Neural cell (in vitro differentiated cells): ENCODE measurements at regions not wholly inside any gene's neighbourhood (a gene's known extent, or its start where the extent isn't known, plus 50 kb on each side); places are given as distances from the start of the nearest gene placed in this dataset.

Experiments
- H2AFZ ChIP-seq: fragments of 200-600, 300-800 bp; sonication (generic), shearing (Covaris generic); 2 replicates; pipeline ENCODE4 v1.6.0; 2014; ENCODE audit warnings: low read depth, mild to moderate bottlenecking, antibody characterized with exemption, low read length, moderate library complexity
- H3F3A ChIP-seq: fragments of 200-600 bp; shearing (Covaris generic); 2 replicates; pipeline ENCODE4 v1.6.1; 2016; ENCODE audit warnings: mild to moderate bottlenecking, moderate library complexity, mixed read lengths, antibody characterized with exemption, low read length; ENCODE audit not compliant: insufficient read depth, poor library complexity, severe bottlenecking
- H3K27ac ChIP-seq: fragments of 200-600, 300-800 bp; sonication (generic), shearing (Covaris generic); 2 replicates; pipeline ENCODE4 v1.5.1; 2014; ENCODE audit warnings: mild to moderate bottlenecking, low read length, moderate library complexity
- H3K27me3 ChIP-seq: fragments of 300-800, 200-600 bp; sonication (generic), shearing (Covaris generic); 2 replicates; pipeline ENCODE4 v1.6.0; 2014; ENCODE audit warnings: mild to moderate bottlenecking, low read depth, low read length, moderate library complexity; ENCODE audit not compliant: insufficient read depth
- H3K36me3 ChIP-seq: fragments of 300-800, 200-600 bp; sonication (generic), shearing (Covaris generic); 2 replicates; pipeline ENCODE4 v1.5.1; 2014; ENCODE audit warnings: mild to moderate bottlenecking, antibody characterized with exemption, low read length, moderate library complexity; ENCODE audit not compliant: insufficient read depth
- H3K4me2 ChIP-seq: fragments of 300-800, 200-600 bp; sonication (generic), shearing (Covaris generic); 2 replicates; pipeline ENCODE4 v1.6.0; 2014; ENCODE audit warnings: mild to moderate bottlenecking, low read length
- H3K4me3 ChIP-seq: fragments of 300-800, 200-600 bp; sonication (generic), shearing (Covaris generic); 2 replicates; pipeline ENCODE4 v1.5.1; 2014; ENCODE audit warnings: mild to moderate bottlenecking, low read length, moderate library complexity
- H3K79me2 ChIP-seq: fragments of 200-600 bp; shearing (Covaris generic); replicated peaks from 2 replicates; pipeline ENCODE4 v1.6.0; 2014; ENCODE audit warnings: mild to moderate bottlenecking, low read length, moderate library complexity; ENCODE audit not compliant: insufficient read depth
- H3K9ac ChIP-seq: fragments of 300-800, 200-600 bp; sonication (generic), shearing (Covaris generic); 2 replicates; pipeline ENCODE4 v1.6.1; 2016; ENCODE audit warnings: mild to moderate bottlenecking, low read length, mixed read lengths
- H3K9me2 ChIP-seq: fragments of 200-600 bp; shearing (Covaris generic); 2 replicates; pipeline ENCODE4 v1.6.1; 2016; ENCODE audit warnings: mild to moderate bottlenecking, low read length, mixed read lengths; ENCODE audit not compliant: insufficient read depth
- H3K9me3 ChIP-seq: fragments of 200-600, 300-800 bp; sonication (generic), shearing (Covaris generic); 2 replicates; pipeline ENCODE4 v1.6.1; 2016; ENCODE audit warnings: mild to moderate bottlenecking, mixed run types, low read length, moderate library complexity, mixed read lengths
- H4K20me1 ChIP-seq: fragments of 200-600 bp; shearing (Covaris generic); 2 replicates; pipeline ENCODE4 v1.6.1; 2016; ENCODE audit warnings: mild to moderate bottlenecking, mixed run types; ENCODE audit not compliant: insufficient read depth
- EP300 ChIP-seq: fragments of 450-650 bp; conservative IDR thresholded peaks from 2 replicates; pipeline ENCODE4 v1.6.1; 2014; ENCODE audit warnings: antibody characterized with exemption, mild to moderate bottlenecking, moderate library complexity; ENCODE audit not compliant: poor library complexity, severe bottlenecking
- EZH2 ChIP-seq: fragments of 200-600, 300-800 bp; shearing (Covaris generic), sonication (generic); IDR thresholded peaks from 2 replicates; pipeline ENCODE4 v1.6.1; 2014; ENCODE audit warnings: antibody characterized with exemption, low read length, borderline replicate concordance, mild to moderate bottlenecking; ENCODE audit not compliant: insufficient read depth, poor library complexity, severe bottlenecking
- MXI1 ChIP-seq: fragments of 450-650 bp; conservative IDR thresholded peaks from 2 replicates; pipeline ENCODE4 v1.6.1; 2014; ENCODE audit warnings: antibody characterized with exemption, mild to moderate bottlenecking; ENCODE audit not compliant: poor library complexity, severe bottlenecking
- POLR2AphosphoS5 ChIP-seq: IDR thresholded peaks from 2 replicates; pipeline ENCODE4 v1.6.1; 2012
- RAD21 ChIP-seq: fragments of 450-650 bp; conservative IDR thresholded peaks from 2 replicates; pipeline ENCODE4 v1.6.1; 2014; ENCODE audit warnings: antibody characterized with exemption, mild to moderate bottlenecking, moderate library complexity
- SMC3 ChIP-seq: fragments of 450-650 bp; conservative IDR thresholded peaks from 2 replicates; pipeline ENCODE4 v1.6.1; 2014; ENCODE audit warnings: antibody characterized with exemption, mild to moderate bottlenecking, moderate library complexity; ENCODE audit not compliant: poor library complexity
- TAF1 ChIP-seq: IDR thresholded peaks from 2 replicates; pipeline ENCODE4 v1.6.1; 2012; ENCODE audit warnings: low read depth
- TF ChIP-seq, protein P1 (sequence below): IDR thresholded peaks from 2 replicates; pipeline ENCODE4 v1.6.1; 2012; ENCODE audit warnings: borderline replicate concordance
- TF ChIP-seq, protein P2 (sequence below): fragments of 450-650 bp; IDR thresholded peaks from 2 replicates; pipeline ENCODE4 v1.5.1; 2014; ENCODE audit warnings: antibody characterized with exemption, mild to moderate bottlenecking, moderate library complexity; ENCODE audit not compliant: poor library complexity, severe bottlenecking

DNA sequence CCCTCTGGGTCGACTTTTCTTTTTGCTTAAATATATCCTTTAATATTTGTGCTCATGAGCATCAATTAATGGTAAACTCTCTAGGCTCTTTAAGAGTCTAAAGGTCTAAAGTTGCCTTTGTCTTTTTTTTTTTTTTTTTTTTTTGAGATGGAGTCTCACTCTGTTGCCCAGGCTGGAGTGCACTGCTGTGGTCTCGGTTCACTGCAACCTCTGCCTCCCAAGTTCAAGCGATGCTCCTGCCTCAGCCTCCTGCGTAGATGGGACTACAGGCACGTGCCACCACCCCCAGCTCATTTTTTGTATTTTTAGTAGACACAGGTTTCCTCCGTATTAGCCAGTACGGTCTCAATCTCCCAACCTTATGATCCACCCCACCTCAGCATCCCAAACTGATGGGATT lies 122.0 kb upstream of the TMEM170B start:
- Histone ChIP-seq H3K36me3 (no peaks in the 10 kb centered on the region), H2AFZ (no peak overlapping the region), H3K27me3 (no peaks in the 10 kb centered on the region), H3K27ac (no peak overlapping the region), H3K9me3 (no peaks in the 10 kb centered on the region), H3K9ac (no peak overlapping the region), H3F3A (no peaks in the 10 kb centered on the region), H3K4me2 (no peak overlapping the region), H3K4me3 (no peak overlapping the region), H4K20me1 (no peaks in the 10 kb centered on the region), H3K9me2 (no peaks in the 10 kb centered on the region), H3K79me2 (no peaks in the 10 kb centered on the region)
- TF ChIP-seq EP300 (no peak), RAD21 (no peak), SMC3 (no peak), MXI1 (no peak), EZH2 (no peak), TAF1 (no peak), POLR2AphosphoS5 (no peak)
- TF ChIP-seq, protein P1, sequence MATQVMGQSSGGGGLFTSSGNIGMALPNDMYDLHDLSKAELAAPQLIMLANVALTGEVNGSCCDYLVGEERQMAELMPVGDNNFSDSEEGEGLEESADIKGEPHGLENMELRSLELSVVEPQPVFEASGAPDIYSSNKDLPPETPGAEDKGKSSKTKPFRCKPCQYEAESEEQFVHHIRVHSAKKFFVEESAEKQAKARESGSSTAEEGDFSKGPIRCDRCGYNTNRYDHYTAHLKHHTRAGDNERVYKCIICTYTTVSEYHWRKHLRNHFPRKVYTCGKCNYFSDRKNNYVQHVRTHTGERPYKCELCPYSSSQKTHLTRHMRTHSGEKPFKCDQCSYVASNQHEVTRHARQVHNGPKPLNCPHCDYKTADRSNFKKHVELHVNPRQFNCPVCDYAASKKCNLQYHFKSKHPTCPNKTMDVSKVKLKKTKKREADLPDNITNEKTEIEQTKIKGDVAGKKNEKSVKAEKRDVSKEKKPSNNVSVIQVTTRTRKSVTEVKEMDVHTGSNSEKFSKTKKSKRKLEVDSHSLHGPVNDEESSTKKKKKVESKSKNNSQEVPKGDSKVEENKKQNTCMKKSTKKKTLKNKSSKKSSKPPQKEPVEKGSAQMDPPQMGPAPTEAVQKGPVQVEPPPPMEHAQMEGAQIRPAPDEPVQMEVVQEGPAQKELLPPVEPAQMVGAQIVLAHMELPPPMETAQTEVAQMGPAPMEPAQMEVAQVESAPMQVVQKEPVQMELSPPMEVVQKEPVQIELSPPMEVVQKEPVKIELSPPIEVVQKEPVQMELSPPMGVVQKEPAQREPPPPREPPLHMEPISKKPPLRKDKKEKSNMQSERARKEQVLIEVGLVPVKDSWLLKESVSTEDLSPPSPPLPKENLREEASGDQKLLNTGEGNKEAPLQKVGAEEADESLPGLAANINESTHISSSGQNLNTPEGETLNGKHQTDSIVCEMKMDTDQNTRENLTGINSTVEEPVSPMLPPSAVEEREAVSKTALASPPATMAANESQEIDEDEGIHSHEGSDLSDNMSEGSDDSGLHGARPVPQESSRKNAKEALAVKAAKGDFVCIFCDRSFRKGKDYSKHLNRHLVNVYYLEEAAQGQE, result no peak
- TF ChIP-seq, protein P2, sequence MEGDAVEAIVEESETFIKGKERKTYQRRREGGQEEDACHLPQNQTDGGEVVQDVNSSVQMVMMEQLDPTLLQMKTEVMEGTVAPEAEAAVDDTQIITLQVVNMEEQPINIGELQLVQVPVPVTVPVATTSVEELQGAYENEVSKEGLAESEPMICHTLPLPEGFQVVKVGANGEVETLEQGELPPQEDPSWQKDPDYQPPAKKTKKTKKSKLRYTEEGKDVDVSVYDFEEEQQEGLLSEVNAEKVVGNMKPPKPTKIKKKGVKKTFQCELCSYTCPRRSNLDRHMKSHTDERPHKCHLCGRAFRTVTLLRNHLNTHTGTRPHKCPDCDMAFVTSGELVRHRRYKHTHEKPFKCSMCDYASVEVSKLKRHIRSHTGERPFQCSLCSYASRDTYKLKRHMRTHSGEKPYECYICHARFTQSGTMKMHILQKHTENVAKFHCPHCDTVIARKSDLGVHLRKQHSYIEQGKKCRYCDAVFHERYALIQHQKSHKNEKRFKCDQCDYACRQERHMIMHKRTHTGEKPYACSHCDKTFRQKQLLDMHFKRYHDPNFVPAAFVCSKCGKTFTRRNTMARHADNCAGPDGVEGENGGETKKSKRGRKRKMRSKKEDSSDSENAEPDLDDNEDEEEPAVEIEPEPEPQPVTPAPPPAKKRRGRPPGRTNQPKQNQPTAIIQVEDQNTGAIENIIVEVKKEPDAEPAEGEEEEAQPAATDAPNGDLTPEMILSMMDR, result no peak

DNA sequence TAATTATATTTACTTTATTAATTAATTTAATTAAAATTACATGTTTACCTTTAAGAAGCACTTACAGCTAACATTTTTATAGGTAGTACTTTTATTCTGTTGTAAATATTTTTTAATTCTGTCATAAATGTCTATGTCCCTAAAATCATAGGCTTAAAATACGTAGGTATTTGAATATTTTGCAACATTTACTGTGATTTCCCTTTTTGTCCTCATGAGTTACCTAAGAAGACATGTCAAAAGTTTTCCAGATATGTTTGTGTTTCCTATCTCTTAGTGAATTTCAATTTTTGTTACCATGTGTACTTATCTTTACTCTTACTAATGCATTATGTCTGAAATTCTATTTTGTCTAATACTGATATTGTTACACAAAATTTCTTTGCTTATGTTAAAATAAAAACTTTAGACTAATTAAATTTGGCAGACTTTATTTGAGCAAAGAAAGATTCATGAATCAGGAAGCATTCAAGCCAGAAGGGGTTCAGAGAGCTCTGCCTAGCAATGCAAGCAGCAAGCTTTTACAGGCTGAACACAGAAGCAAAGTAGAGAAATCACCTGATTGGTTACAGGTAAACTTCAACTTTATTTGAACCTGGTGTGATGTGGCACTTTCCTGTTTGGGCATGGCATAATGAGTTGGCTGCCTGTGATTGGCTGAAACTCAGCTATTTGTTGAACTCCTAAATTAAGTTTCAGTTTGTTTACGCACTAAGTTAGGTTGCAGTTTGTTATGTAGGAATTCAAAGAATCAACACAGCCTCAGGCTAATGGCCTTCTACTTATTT lies 123.2 kb upstream of the TMEM170B start:
- H3K9me3 ChIP-seq, result no peaks in the 10 kb centered on the region
- H3K4me3 ChIP-seq, result no peak overlapping the region
- no peaks in the 10 kb centered on the region for H3K9me2 ChIP-seq
- H3K27ac ChIP-seq, result no peak overlapping the region
- H3K36me3 ChIP-seq, result no peaks in the 10 kb centered on the region
- H4K20me1 ChIP-seq, result no peaks in the 10 kb centered on the region
- H3K27me3 ChIP-seq, result no peaks in the 10 kb centered on the region
- no peak overlapping the region for H3K4me2 ChIP-seq
- TF ChIP-seq SMC3, result no peak
- no peaks in the 10 kb centered on the region for H3F3A ChIP-seq
- no peak overlapping the region for H3K9ac ChIP-seq
- H2AFZ ChIP-seq, result no peak overlapping the region
- H3K79me2 ChIP-seq, result no peaks in the 10 kb centered on the region
